Common myeloid progenitor, CD34-positive (primary cell): ENCODE measurements at regions not wholly inside any gene's neighbourhood (a gene's known extent, or its start where the extent isn't known, plus 50 kb on each side); places are given as distances from the start of the nearest gene placed in this dataset.

Experiments
- CTCF ChIA-PET: fragments of 350-600 bp; sonication (Branson Sonifier 250); formaldehyde crosslinking; loops from one replicate; lab custom pipeline; 2021; ENCODE audit warnings: antibody characterized with exemption; lab: Charles Lee
- POLR2A ChIA-PET: fragments of 350-600 bp; sonication (Branson Sonifier 250); formaldehyde crosslinking; loops from one replicate; lab custom pipeline; 2021; ENCODE audit warnings: antibody characterized with exemption; lab: Charles Lee
- DNase-seq, 3 donors: peaks; one replicate each; pipeline versions ENCODE4 v3.0.0 to v3.0.0-alpha.2; 2013
- H3K27ac ChIP-seq, 2 experiments: 1 replicate in 1 of 2; 2 replicates in 1 of 2; pipeline ENCODE4 v1.7.0; 2013; ENCODE audit warnings: inconsistent platforms in 2 of 2, low read length in 2 of 2, mild to moderate bottlenecking in 2 of 2, low read depth in 1 of 2, moderate library complexity in 1 of 2; ENCODE audit not compliant: severe bottlenecking in 2 of 2, insufficient read depth in 1 of 2, poor library complexity in 1 of 2
- H3K27me3 ChIP-seq, 5 experiments: replicated peaks in 2 of 5; 1 replicate in 3 of 5; 2 replicates in 2 of 5; pipeline versions ENCODE4 v1.6.1 to v1.7.0; 2013; ENCODE audit warnings: low read length in 4 of 5, mild to moderate bottlenecking in 2 of 5, moderate library complexity in 2 of 5, inconsistent platforms in 1 of 5; ENCODE audit not compliant: insufficient read depth in 5 of 5, control insufficient read depth in 4 of 5
- H3K36me3 ChIP-seq, 4 experiments: 1 replicate in 2 of 4; 2 replicates in 2 of 4; pipeline versions ENCODE4 v1.6.1 to v1.7.0; 2013; ENCODE audit warnings: low read length in 3 of 4, control low read depth in 1 of 4, mild to moderate bottlenecking in 1 of 4; ENCODE audit not compliant: control insufficient read depth in 4 of 4, insufficient read depth in 4 of 4
- H3K4me1 ChIP-seq, 4 experiments: 1 replicate in 3 of 4; 2 replicates in 1 of 4; pipeline versions ENCODE4 v1.6.1 to v1.7.1; 2013; ENCODE audit warnings: low read length in 3 of 4, mild to moderate bottlenecking in 3 of 4, control low read depth in 1 of 4, inconsistent platforms in 1 of 4, moderate library complexity in 1 of 4; ENCODE audit not compliant: control insufficient read depth in 4 of 4, insufficient read depth in 4 of 4; ENCODE audit errors: control extremely low read depth in 1 of 4
- H3K4me3 ChIP-seq, 7 experiments: 1 replicate in 4 of 7; 2 replicates in 3 of 7; pipeline versions ENCODE4 v1.5.1 to v1.7.0; 2013; ENCODE audit warnings: mild to moderate bottlenecking in 7 of 7, low read length in 6 of 7, moderate library complexity in 6 of 7, inconsistent platforms in 2 of 7, low read depth in 2 of 7, control low read depth in 1 of 7; ENCODE audit not compliant: insufficient read depth in 4 of 7, control insufficient read depth in 1 of 7; ENCODE audit errors: extremely low read depth in 1 of 7
- H3K9me3 ChIP-seq, 5 experiments: 1 replicate in 4 of 5; 2 replicates in 1 of 5; pipeline versions ENCODE4 v1.6.1 to v1.7.1; 2013; ENCODE audit warnings: low read length in 4 of 5, mild to moderate bottlenecking in 2 of 5, inconsistent platforms in 1 of 5, low read depth in 1 of 5, moderate library complexity in 1 of 5; ENCODE audit not compliant: control insufficient read depth in 4 of 5, insufficient read depth in 2 of 5; ENCODE audit errors: control extremely low read depth in 1 of 5
- WGBS: methylation state at CpG from one replicate; pipeline ENCODE4 v1.1.5; 2013; ENCODE audit not compliant: insufficient coverage; 5-methylcytosine and 5-hydroxymethylcytosine counted together

DNA sequence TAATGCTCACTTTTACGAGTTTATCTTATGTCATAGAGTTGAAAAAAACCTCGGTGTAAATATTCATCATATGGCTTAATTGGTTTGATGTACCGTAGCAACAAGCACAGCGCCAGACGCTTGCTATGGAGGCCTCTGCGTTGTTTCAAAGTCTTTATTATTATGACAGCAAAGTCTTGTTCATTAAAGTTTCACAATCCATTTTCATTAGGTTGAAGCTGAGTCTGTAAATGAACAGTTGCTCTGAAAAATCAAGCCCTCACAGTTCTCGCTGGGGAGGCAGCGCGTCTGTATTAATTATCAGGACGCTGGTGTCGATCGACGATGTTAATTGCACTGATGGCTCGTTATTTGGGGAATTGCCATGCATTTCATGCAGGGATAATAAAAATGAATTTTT is 185.6 kb downstream of the INSC start:
- POLR2A ChIA-PET: no interaction called here
- CTCF ChIA-PET: no interaction called here
- Histone ChIP-seq H3K4me1 (no peaks in the 10 kb centered on the region), H3K4me3 (no peak overlapping the region), H3K9me3 (no peaks in the 10 kb centered on the region), H3K36me3 (no peaks in the 10 kb centered on the region), H3K27me3 (peaks cover 0 to 4% (median 0%) of the 10 kb centered on the region in 5 experiments), H3K27ac (no peak overlapping the region)
- no peak for DNase-seq
- WGBS: 98% methylated on average over 13 of the region's 14 CpGs

DNA sequence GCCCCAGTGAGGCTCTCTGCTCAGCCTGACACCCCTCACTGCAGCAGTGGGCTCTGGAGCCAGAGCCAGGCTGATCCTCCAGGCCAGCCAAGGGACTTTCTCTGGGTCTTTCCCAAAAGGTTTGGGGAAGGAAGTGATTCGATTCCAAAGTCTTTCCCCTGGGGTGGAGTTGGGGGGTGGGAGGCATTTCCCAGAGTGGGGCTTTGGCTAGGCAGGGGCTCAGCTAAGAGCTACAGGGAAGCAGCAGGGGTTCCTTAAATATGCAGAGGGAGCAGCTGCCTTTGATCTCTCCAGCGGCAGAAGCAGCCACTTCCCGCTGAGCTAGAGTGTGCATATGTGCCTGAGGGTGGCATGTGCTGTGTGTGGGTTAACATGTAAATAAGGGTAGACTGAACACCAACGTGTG is 192.9 kb downstream of the INSC start:
- H3K27ac ChIP-seq: no peak overlapping the region
- H3K36me3 ChIP-seq: no peaks in the 10 kb centered on the region
- 32% methylated on average over 3 of the region's 4 CpGs for WGBS
- H3K9me3 ChIP-seq: peaks cover 0 to 1% (median 0%) of the 10 kb centered on the region in 5 experiments
- DNase-seq: no peak
- POLR2A ChIA-PET: no interaction called here
- no peak overlapping the region for H3K4me3 ChIP-seq
- H3K4me1 ChIP-seq: no peaks in the 10 kb centered on the region
- CTCF ChIA-PET: no interaction called here
- H3K27me3 ChIP-seq: peaks cover 0 to 2% (median 0%) of the 10 kb centered on the region in 5 experiments

DNA sequence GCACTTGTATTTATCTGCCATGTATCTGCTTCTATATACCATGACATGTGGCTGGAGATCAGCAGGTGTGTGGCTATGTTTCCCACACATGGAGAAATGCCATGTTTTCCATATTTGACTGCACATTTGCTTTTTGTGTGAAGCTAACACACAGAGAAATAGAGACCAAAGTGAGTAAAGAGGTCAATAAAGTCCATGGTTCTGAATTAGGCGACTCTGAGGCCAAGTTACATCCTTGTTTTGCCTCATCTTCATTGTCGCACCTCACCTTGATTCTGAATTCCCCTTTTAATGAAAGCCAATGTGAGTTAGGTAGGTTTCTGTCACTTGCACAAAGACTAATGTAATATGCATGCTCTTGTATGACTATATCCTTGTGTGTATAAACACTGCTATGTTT is 194.1 kb downstream of the INSC start:
- DNase-seq: no peak
- ChIA-PET CTCF (no interaction called here), POLR2A (no interaction called here)
- Histone ChIP-seq H3K27me3 (peaks cover 0 to 2% (median 0%) of the 10 kb centered on the region in 5 experiments), H3K4me3 (no peak overlapping the region), H3K27ac (no peak overlapping the region), H3K9me3 (peaks cover 0 to 1% (median 0%) of the 10 kb centered on the region in 5 experiments), H3K4me1 (no peaks in the 10 kb centered on the region), H3K36me3 (no peaks in the 10 kb centered on the region)
- 100% methylated on average over 2 of the region's 2 CpGs for WGBS

DNA sequence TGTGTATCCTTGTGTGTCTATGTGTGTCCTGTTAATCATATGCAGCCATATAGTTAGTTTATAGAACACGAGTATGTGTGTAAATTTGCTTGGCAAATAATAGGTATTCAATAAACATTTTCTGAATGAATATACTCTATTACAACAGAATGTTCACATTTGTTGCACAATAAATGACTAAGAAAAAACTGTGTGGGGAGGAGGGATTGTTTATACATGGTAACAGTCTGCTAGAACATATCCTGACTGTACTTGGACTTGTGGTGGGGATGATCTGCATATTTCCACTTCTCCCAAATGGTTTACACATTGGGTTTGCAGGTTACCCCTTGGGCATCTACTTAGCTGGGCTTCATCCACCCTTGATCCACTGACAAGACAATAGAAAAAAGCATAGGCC is 194.6 kb downstream of the INSC start:
- Histone ChIP-seq H3K27ac (no peak overlapping the region), H3K36me3 (no peaks in the 10 kb centered on the region), H3K9me3 (peaks cover 0 to 1% (median 0%) of the 10 kb centered on the region in 5 experiments), H3K4me1 (no peaks in the 10 kb centered on the region), H3K4me3 (no peak overlapping the region), H3K27me3 (peaks cover 0 to 2% (median 0%) of the 10 kb centered on the region in 5 experiments)
- POLR2A ChIA-PET: no interaction called here
- WGBS: no CpG with 5 or more reads among the region's 1 CpG
- no peak for DNase-seq
- CTCF ChIA-PET: no interaction called here

DNA sequence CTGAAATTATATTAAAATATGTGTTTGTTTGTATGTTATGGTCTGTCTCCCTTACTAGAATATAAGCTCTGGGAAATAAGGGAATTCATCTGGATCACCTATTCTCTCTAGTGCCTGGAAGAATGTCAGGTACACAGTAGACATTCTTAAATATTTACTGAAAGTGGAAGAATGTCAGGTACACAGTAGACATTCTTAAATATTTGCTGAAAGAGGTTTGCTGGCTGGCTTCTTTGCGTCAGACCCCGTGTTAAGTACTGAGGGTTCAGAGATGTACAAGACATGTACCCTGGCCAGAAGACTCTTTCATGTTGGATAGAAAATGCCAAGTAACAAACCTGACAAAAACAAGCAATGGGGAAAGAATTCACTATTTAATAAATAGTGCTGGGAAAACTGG is 199.1 kb downstream of the INSC start:
- Histone ChIP-seq H3K27me3 (no peaks in the 10 kb centered on the region), H3K4me1 (no peaks in the 10 kb centered on the region), H3K36me3 (no peaks in the 10 kb centered on the region), H3K27ac (no peak overlapping the region), H3K4me3 (no peak overlapping the region), H3K9me3 (no peaks in the 10 kb centered on the region)
- ChIA-PET POLR2A (no interaction called here), CTCF (no interaction called here)
- WGBS: no CpG with 5 or more reads among the region's 2 CpGs
- no peak for DNase-seq

DNA sequence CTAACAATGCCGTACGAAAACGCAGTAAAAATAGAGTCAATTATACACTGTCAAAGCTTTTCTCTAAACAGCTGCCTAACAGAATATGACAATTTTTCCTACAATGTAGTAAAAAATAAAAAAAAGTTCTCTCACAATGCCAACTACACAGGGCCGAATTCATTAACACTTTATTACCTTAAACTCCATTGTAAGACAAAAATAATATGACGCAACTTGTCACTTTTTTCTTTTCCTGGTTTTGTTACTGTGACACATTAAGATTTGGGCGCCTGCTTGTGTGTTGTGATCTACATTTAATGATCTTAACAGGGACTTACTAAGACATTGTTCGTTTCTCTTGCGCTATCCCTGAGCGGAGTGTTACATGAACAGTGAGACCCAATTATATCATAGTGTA is 204.1 kb downstream of the INSC start:
- Histone ChIP-seq H3K4me1 (no peaks in the 10 kb centered on the region), H3K9me3 (no peaks in the 10 kb centered on the region), H3K4me3 (no peak overlapping the region), H3K36me3 (no peaks in the 10 kb centered on the region), H3K27me3 (peaks cover 0 to 3% (median 0%) of the 10 kb centered on the region in 5 experiments), H3K27ac (no peak overlapping the region)
- no peak for DNase-seq
- ChIA-PET POLR2A (no interaction called here), CTCF (no interaction called here)
- WGBS: 80% methylated on average over 3 of the region's 9 CpGs

DNA sequence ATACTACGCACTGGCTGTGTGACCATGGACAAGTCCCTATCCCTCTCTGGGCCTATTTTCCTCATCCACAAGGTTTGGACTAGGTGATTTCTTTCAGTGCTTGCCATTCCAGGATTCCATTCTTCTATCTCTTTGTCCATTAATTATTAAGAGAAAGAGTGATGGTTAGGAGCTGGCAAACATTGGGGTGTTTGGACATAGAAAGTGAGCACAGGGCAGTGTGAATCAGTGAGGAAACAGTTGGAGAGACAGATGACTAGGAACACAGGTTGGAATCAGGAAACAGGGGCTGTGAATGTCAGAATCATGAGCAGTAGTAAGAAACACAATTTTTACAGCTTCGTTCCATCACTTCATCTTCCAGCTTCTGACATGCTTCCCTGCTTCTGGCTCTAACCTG is 211.8 kb downstream of the INSC start:
- no peaks in the 10 kb centered on the region for H3K27me3 ChIP-seq
- 100% methylated on average over 1 of the region's 2 CpGs for WGBS
- no peaks in the 10 kb centered on the region for H3K36me3 ChIP-seq
- ChIA-PET POLR2A (no interaction called here), CTCF (no interaction called here)
- H3K4me3 ChIP-seq: no peak overlapping the region
- no peaks in the 10 kb centered on the region for H3K9me3 ChIP-seq
- H3K4me1 ChIP-seq: no peaks in the 10 kb centered on the region
- DNase-seq: no peak
- no peak overlapping the region for H3K27ac ChIP-seq
